Spinal cord (tissue), 9 donors: ENCODE measurements at regions not wholly inside any gene's neighbourhood (a gene's known extent, or its start where the extent isn't known, plus 50 kb on each side); places are given as distances from the start of the nearest gene placed in this dataset.
A peak's percentile ranks its signal among the peaks of the same experiment; 100 is the strongest.

Experiments used
- DNase-seq, 6 donors: peaks; one replicate each; pipeline versions ENCODE4 v3.0.0 to v3.0.0-alpha.2; 2013 to 2015; ENCODE audit warnings: low spot score in 6 of 6, low read depth in 4 of 6
- H3K27ac ChIP-seq: one replicate; pipeline ENCODE4 v1.5.1; 2013; ENCODE audit warnings: low read depth, low read length, control low read depth
- H3K27me3 ChIP-seq: one replicate; pipeline ENCODE4 v1.6.1; 2013; ENCODE audit warnings: low read length; ENCODE audit not compliant: control insufficient read depth, insufficient read depth
- H3K36me3 ChIP-seq: one replicate; pipeline ENCODE4 v1.6.1; 2013; ENCODE audit warnings: low read length; ENCODE audit not compliant: control insufficient read depth, insufficient read depth
- H3K4me1 ChIP-seq: one replicate; pipeline ENCODE4 v1.6.1; 2013; ENCODE audit warnings: low read length; ENCODE audit not compliant: control insufficient read depth, insufficient read depth
- H3K4me3 ChIP-seq: one replicate; pipeline ENCODE4 v1.5.1; 2013; ENCODE audit warnings: low read depth, low read length, control low read depth
- H3K9me3 ChIP-seq: one replicate; pipeline ENCODE4 v1.6.1; 2013; ENCODE audit warnings: low read length; ENCODE audit not compliant: control insufficient read depth, insufficient read depth
- WGBS: methylation state at CpG from one replicate; pipeline ENCODE4 v1.1.5; 2013; ENCODE audit warnings: missing lambda C conversion rate; ENCODE audit not compliant: insufficient coverage; 5-methylcytosine and 5-hydroxymethylcytosine counted together
- donor health status: healthy.

- no peaks in the 10 kb centered on the region for H3K9me3 ChIP-seq
- DNase-seq: peak in 2 of 6 donors; percentile 61 to 73
- H3K36me3 ChIP-seq: peaks cover 34% of the 10 kb centered on the region
- 51% methylated on average over 24 of the region's 28 CpGs for WGBS
- H3K4me3 ChIP-seq: no peak overlapping the region
- H3K4me1 ChIP-seq: peaks cover 74% of the 10 kb centered on the region
- H3K27ac ChIP-seq: no peak overlapping the region
- no peaks in the 10 kb centered on the region for H3K27me3 ChIP-seq
These were observed 169.5 kb upstream of the RTL1 start for GRCh38 chr14:101072945-101073597.

GRCh38 chr14:101073598-101073965, 170.1 kb upstream of the RTL1 start:
- H3K36me3 ChIP-seq: peaks cover 31% of the 10 kb centered on the region
- 60% methylated on average over 5 of the region's 7 CpGs for WGBS
- no peaks in the 10 kb centered on the region for H3K27me3 ChIP-seq
- H3K27ac ChIP-seq: no peak overlapping the region
- peaks cover 75% of the 10 kb centered on the region for H3K4me1 ChIP-seq
- no peak for DNase-seq
- no peak overlapping the region for H3K4me3 ChIP-seq
- no peaks in the 10 kb centered on the region for H3K9me3 ChIP-seq

DNA sequence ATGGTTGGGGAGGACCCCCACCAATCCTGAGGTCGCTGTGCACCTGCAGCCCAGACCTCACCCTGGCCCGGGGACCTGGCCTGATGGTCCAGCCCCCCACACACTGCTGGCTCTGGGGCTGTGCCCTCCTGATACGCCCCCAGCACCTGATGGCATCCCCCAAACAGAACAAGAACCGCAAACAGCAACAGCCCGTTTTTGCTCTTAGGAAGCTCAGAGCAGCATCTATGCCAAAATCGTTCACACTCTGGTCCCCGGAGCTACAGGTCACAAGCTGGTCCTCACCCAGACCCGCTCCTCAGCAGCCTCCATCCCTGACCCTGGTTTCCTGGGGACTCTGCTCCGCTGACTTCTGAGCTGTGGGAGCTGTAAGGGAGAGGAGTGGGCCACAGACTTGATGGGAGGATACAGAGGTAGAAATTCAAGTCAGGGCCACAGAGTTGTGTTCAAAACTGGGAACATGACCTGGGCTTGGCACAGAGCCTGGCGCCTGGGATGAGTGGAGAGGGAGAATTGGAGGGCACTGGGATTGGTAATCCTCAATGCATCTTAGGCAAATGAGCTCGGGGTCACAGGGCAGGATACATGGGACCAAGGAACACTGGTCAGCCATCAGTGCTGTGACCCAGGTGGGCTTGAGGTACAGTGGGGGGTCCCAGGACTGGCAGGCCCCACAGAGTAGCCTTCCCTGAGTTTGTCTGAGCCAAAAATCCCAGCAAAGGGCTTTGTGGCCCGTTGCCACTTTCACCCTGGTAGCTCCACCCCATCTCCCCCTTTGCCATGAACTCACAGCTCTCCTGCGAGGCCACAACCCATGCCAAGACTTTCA, 170.9 kb upstream of the RTL1 start:
- H3K36me3 ChIP-seq: peaks cover 25% of the 10 kb centered on the region

GRCh38 chr14:101075025-101075800, 171.7 kb upstream of the RTL1 start:
- WGBS: 79% methylated on average over 7 of the region's 9 CpGs
- no peaks in the 10 kb centered on the region for H3K27me3 ChIP-seq
- no peak overlapping the region for H3K27ac ChIP-seq
- DNase-seq: no peak
- no peak overlapping the region for H3K4me3 ChIP-seq
- H3K9me3 ChIP-seq: no peaks in the 10 kb centered on the region
- H3K4me1 ChIP-seq: peaks cover 70% of the 10 kb centered on the region
- H3K36me3 ChIP-seq: peaks cover 23% of the 10 kb centered on the region

More for the DNA sequence above, 170.9 kb upstream of the RTL1 start:
- H3K4me3 ChIP-seq: no peak overlapping the region
- H3K27ac ChIP-seq: no peak overlapping the region
- H3K27me3 ChIP-seq: no peaks in the 10 kb centered on the region
- peaks cover 70% of the 10 kb centered on the region for H3K4me1 ChIP-seq
- no peak for DNase-seq
- H3K9me3 ChIP-seq: no peaks in the 10 kb centered on the region
- 81% methylated on average over 13 of the region's 13 CpGs for WGBS

- no peaks in the 10 kb centered on the region for H3K27me3 ChIP-seq
- no peak for DNase-seq
- no peak overlapping the region for H3K4me3 ChIP-seq
- no peak overlapping the region for H3K27ac ChIP-seq
- peaks cover 65% of the 10 kb centered on the region for H3K4me1 ChIP-seq
- 70% methylated on average over 8 of the region's 15 CpGs for WGBS
- no peaks in the 10 kb centered on the region for H3K9me3 ChIP-seq
- H3K36me3 ChIP-seq: peaks cover 17% of the 10 kb centered on the region
These were observed 172.4 kb upstream of the RTL1 start for GRCh38 chr14:101075801-101076413.

- Histone ChIP-seq H3K9me3 (no peaks in the 10 kb centered on the region), H3K4me1 (peaks cover 57% of the 10 kb centered on the region), H3K36me3 (peaks cover 11% of the 10 kb centered on the region), H3K27me3 (no peaks in the 10 kb centered on the region), H3K27ac (no peak overlapping the region), H3K4me3 (no peak overlapping the region)
- 70% methylated on average over 23 of the region's 29 CpGs for WGBS
- peak in 1 of 6 donors; percentile 16 for DNase-seq
These were observed 173.1 kb upstream of the RTL1 start for GRCh38 chr14:101076451-101077198.

DNA sequence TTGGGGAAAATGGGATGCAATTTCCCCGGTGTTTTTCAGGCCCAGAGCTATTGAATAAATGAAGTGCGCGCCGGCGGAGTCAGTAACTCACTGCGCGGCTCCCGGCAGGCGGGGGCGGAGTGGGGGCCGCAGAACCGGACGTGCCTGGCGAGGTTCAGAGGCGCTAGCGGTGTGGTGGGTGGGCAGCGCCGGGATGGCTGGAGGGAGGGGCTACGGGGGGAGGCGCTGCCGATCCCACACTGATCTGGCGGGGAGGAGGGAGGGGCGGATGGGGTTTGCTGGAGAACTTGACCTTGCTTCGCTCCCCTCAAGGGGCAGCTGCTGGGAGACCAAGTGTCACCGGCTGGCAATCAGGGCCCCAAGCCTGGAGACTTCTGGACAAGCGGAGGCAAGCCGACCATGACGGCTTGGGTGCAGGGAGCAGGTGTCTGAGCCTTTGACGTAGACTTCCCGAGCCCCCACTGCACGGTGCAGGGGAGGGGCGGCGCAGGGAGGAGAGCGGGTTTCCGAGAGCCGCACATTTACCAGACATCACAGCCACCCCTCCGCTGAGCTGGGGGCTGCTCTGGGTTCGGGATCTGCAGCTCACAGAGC, 174.1 kb upstream of the RTL1 start:
- Histone ChIP-seq H3K27ac (no peak overlapping the region), H3K4me3 (peak overlapping the region; percentile 4), H3K9me3 (no peaks in the 10 kb centered on the region), H3K27me3 (no peaks in the 10 kb centered on the region), H3K4me1 (peaks cover 48% of the 10 kb centered on the region), H3K36me3 (peaks cover 5% of the 10 kb centered on the region)
- WGBS: under 1% methylated on average over 37 of the region's 38 CpGs
- DNase-seq: peak in 2 of 6 donors; percentile 55 to 79

GRCh38 chr14:101078170-101078891, 174.8 kb upstream of the RTL1 start:
- H3K4me3 ChIP-seq: no peak overlapping the region
- H3K4me1 ChIP-seq: peaks cover 42% of the 10 kb centered on the region
- no peak overlapping the region for H3K27ac ChIP-seq
- H3K9me3 ChIP-seq: no peaks in the 10 kb centered on the region
- no peaks in the 10 kb centered on the region for H3K27me3 ChIP-seq
- 84% methylated on average over 7 of the region's 8 CpGs for WGBS
- no peak for DNase-seq
- H3K36me3 ChIP-seq: no peaks in the 10 kb centered on the region
